Dermis blood vessel endothelial cell (primary cell): ENCODE measurements at regions not wholly inside any gene's neighbourhood (a gene's known extent, or its start where the extent isn't known, plus 50 kb on each side); places are given as distances from the start of the nearest gene placed in this dataset.

ENCODE experiments used
- DNase-seq: peaks from one replicate; pipeline ENCODE4 v3.0.0; 2010

GRCh38 chr11:70522593-70523311 is 124.4 kb downstream of the CTTN start:
- DNase-seq, result no peak

GRCh38 chr11:70523384-70524095 is 125.2 kb downstream of the CTTN start:
- no peak for DNase-seq

- DNase-seq, result no peak
Measured at GRCh38 chr11:70524096-70524922, 126.0 kb downstream of the CTTN start.

- DNase-seq, result no peak
Measured at GRCh38 chr11:70525006-70525405, 126.7 kb downstream of the CTTN start.

GRCh38 chr11:70525466-70525865 is 127.1 kb downstream of the CTTN start:
- no peak for DNase-seq

GRCh38 chr11:70526116-70527045 is 128.1 kb downstream of the CTTN start:
- DNase-seq, result no peak

- no peak for DNase-seq
Measured at GRCh38 chr11:70527046-70527395, 128.7 kb downstream of the CTTN start.

- DNase-seq, result no peak
Measured at GRCh38 chr11:70527429-70528045, 129.2 kb downstream of the CTTN start.

GRCh38 chr11:70528046-70528793 is 129.9 kb downstream of the CTTN start:
- no peak for DNase-seq

GRCh38 chr11:70528794-70529580 is 130.7 kb downstream of the CTTN start:
- no peak for DNase-seq

- no peak for DNase-seq
Measured at GRCh38 chr11:70530010-70530409, 131.7 kb downstream of the CTTN start.

GRCh38 chr11:70530629-70531185 is 132.4 kb downstream of the CTTN start:
- DNase-seq, result no peak

- no peak for DNase-seq
Measured at GRCh38 chr11:70531281-70532065, 133.1 kb downstream of the CTTN start.

- no peak for DNase-seq
Measured at GRCh38 chr11:70532066-70532440, 133.7 kb downstream of the CTTN start.

GRCh38 chr11:70532731-70533130 is 134.4 kb downstream of the CTTN start:
- no peak for DNase-seq

GRCh38 chr11:70535191-70535971 is 137.1 kb downstream of the CTTN start:
- no peak for DNase-seq

- DNase-seq, result no peak
Measured at GRCh38 chr11:70536051-70536877, 137.9 kb downstream of the CTTN start.
